Adrenal gland (tissue), 9 donors: ENCODE measurements at regions not wholly inside any gene's neighbourhood (a gene's known extent, or its start where the extent isn't known, plus 50 kb on each side); places are given as distances from the start of the nearest gene placed in this dataset.

Experiments
- DNase-seq, 7 donors: peaks; one replicate each; pipeline ENCODE4 v3.0.0-alpha.2; 2019 to 2020
- H3K27ac ChIP-seq, 5 donors: fragments of 200-600 bp; sonication (generic) in 4 of 5; 1 replicate in 3 of 5; 2 replicates in 2 of 5; pipeline versions ENCODE4 v1.5.1 to v1.8.0; 2016 to 2020; ENCODE audit warnings: mild to moderate bottlenecking in 1 of 5
- H3K27me3 ChIP-seq: fragments of 200-600 bp; 2 replicates; pipeline ENCODE4 v1.8.0; 2021
- H3K36me3 ChIP-seq, 2 donors: fragments of 200-600 bp; replicated peaks in 1 of 2; 1 replicate in 1 of 2; 2 replicates in 1 of 2; pipeline versions ENCODE4 v1.5.1 to v1.8.0; 2018 to 2022
- H3K4me1 ChIP-seq, 2 donors: fragments of 200-600 bp; replicated peaks in 1 of 2; 1 replicate in 1 of 2; 2 replicates in 1 of 2; pipeline versions ENCODE4 v1.5.1 to v1.8.0; 2018 to 2021
- H3K4me3 ChIP-seq, 4 donors: fragments of 200-600 bp; sonication (generic) in 3 of 4; one replicate each; pipeline ENCODE4 v1.5.1; 2016 to 2018
- H3K9me3 ChIP-seq, 3 donors: fragments of 200-600 bp; sonication (generic) in 1 of 3; replicated peaks in 1 of 3; 1 replicate in 2 of 3; 2 replicates in 1 of 3; pipeline versions ENCODE4 v1.5.1 to v1.8.0; 2016 to 2021
- CTCF ChIP-seq, 6 experiments: fragments of 450-650 bp in 4 of 6; fragments of 200-600 bp in 2 of 6; sonication (generic) in 1 of 6; IDR thresholded peaks; 1 replicate in 5 of 6; 2 replicates in 1 of 6; pipeline versions ENCODE4 v1.5.1 to v1.8.0; 2016 to 2021; ENCODE audit warnings: antibody characterized with exemption in 6 of 6, mild to moderate bottlenecking in 2 of 6, moderate library complexity in 1 of 6
- POLR2A ChIP-seq, 2 donors: fragments of 450-650 bp; IDR thresholded peaks; one replicate each; pipeline ENCODE4 v1.6.1; 2017; ENCODE audit warnings: antibody characterized with exemption in 2 of 2, mild to moderate bottlenecking in 2 of 2, moderate library complexity in 1 of 2
- WGBS, 4 donors: extraction: QIAGEN DNeasy Blood & Tissue Kit in 2 of 4; methylation state at CpG; one replicate each; pipeline versions ENCODE4 v1.1.5 to v1.1.7; 2013 to 2017; 5-methylcytosine and 5-hydroxymethylcytosine counted together
- intact Hi-C, 2 donors: fragments of 100-400 bp; cut with DNase I; formaldehyde crosslinking; loops; one replicate each; pipeline versions ENCODE4 v1.14.1 to v1.15.0; 2022 to 2023
- donor health status: healthy with polysubstance abuse.
- donor health status: Bipolar disorder and iron deficiency.
- donor health status: DM: yes; HTN: yes; CAD: no.
- donor health status: DM: no; HTN: no; CAD: no.
- donor health status: DM: no; HTN: no; CAD: no.

GRCh38 chr6:841569-841968 is 148.6 kb upstream of the EXOC2 start:
- H3K36me3 ChIP-seq, result no peaks in the 10 kb centered on the region
- H3K4me1 ChIP-seq, result no peaks in the 10 kb centered on the region
- WGBS, 4 donors, result 65 to 79% (median 76%) methylated on average over 6 of the region's 6 CpGs
- TF ChIP-seq CTCF (IDR thresholded peaks at IDR 0.05), result no peak
- TF ChIP-seq POLR2A (IDR thresholded peaks at IDR 0.05), result no peak
- H3K27ac ChIP-seq, result no peak overlapping the region
- DNase-seq, result no peak
- H3K4me3 ChIP-seq, result no peak overlapping the region
- H3K27me3 ChIP-seq, result peaks cover 4% of the 10 kb centered on the region
- no peaks in the 10 kb centered on the region for H3K9me3 ChIP-seq
- intact Hi-C loops, result no loop called here

DNA sequence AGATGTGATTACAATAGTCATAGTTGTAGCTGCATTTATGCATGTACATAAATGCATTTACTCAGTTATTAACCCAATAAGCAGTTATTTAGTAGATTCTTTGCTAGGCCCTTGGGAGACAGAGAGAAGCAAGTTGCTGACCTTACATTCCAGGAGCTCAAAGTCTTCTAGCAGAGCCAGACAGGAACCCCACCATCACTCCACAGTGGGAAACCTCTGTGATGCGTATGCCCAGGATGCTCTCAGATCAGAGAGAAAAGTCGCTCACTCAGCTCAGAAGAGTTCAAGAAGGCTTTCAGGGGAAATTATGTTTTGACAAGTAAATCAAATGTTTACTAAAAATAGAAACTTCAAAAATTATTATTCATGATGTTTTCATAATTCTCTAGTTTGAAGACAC is 146.3 kb upstream of the EXOC2 start:
- intact Hi-C loops, result no loop called here
- Histone ChIP-seq H3K27ac (no peak overlapping the region), H3K4me1 (peaks cover 8 to 9% of the 10 kb centered on the region in 2 donors), H3K27me3 (peaks cover 4% of the 10 kb centered on the region), H3K36me3 (no peaks in the 10 kb centered on the region), H3K4me3 (no peak overlapping the region), H3K9me3 (no peaks in the 10 kb centered on the region)
- no peak for TF ChIP-seq POLR2A (IDR thresholded peaks at IDR 0.05)
- TF ChIP-seq CTCF (IDR thresholded peaks at IDR 0.05), result no peak
- 90 to 97% (median 92%) methylated on average over 2 of the region's 2 CpGs for WGBS, 4 donors
- DNase-seq, result no peak

DNA sequence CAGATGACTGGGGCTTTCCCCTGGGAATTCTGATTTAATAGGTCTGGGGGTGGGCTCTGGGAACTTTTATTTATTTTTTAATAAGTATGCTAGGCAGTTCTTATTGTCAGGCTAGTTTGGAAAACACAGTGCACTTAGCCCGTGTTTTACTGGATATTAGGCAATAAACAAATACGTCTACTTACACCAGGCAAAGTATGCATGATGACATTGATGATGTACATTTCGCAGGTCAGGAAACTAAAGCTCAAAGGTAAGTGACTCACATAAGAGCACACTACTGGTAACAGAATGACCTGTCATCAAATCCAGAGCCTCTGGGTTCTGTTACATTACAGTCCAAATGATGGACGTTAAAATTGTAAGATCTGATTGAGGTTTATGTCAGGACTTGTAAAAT is 144.4 kb upstream of the EXOC2 start:
- DNase-seq, result no peak
- no peaks in the 10 kb centered on the region for H3K9me3 ChIP-seq
- TF ChIP-seq CTCF (IDR thresholded peaks at IDR 0.05) (no peak), POLR2A (IDR thresholded peaks at IDR 0.05) (no peak)
- H3K27me3 ChIP-seq, result peaks cover 4% of the 10 kb centered on the region
- WGBS, 4 donors, result 75 to 81% (median 78%) methylated on average over 4 of the region's 4 CpGs
- no peak overlapping the region for H3K4me3 ChIP-seq
- no peak overlapping the region for H3K27ac ChIP-seq
- H3K4me1 ChIP-seq, result peaks cover 8 to 9% of the 10 kb centered on the region in 2 donors
- no peaks in the 10 kb centered on the region for H3K36me3 ChIP-seq
- intact Hi-C loops, result no loop called here

DNA sequence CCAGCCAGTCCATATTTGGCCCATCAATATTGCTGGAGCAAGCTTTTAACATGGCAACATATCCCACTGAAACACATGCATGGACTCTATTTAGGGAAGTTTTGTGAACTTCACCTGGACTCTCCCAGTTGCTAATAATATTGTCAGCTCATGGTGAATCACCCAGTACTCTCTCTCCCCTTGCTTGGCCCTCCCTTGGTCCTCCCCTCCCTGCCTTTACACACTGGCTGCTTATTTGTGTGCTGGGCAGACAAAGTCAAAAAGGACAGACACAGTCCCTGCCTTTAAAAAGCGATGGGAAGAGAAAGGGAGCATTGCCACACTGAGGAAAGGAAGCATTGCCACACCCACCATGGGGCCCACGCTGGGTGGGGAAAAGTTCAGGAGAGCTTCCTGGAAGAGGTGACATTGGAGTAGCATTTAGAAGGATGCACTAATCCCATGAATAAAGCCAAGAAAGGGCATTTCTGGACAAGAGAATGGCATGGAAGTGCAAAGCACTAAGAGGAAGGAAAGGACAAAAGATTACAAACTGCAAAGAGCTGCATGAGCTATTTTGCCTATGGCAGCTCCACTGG is 143.4 kb upstream of the EXOC2 start:
- no peaks in the 10 kb centered on the region for H3K9me3 ChIP-seq

More for the DNA sequence above, 143.4 kb upstream of the EXOC2 start:
- intact Hi-C loops, result no loop called here
- Histone ChIP-seq H3K36me3 (no peaks in the 10 kb centered on the region), H3K27ac (peak overlapping the region in 1 of 5 donors; percentile 41), H3K4me3 (no peak overlapping the region), H3K4me1 (peaks cover 8 to 9% of the 10 kb centered on the region in 2 donors), H3K27me3 (no peaks in the 10 kb centered on the region)
- TF ChIP-seq CTCF (IDR thresholded peaks at IDR 0.05) (no peak), POLR2A (IDR thresholded peaks at IDR 0.05) (no peak)
- DNase-seq, result peak in 1 of 7 donors; percentile 14
- 69 to 94% (median 72%) methylated on average over 2 of the region's 2 CpGs for WGBS, 4 donors
